GM23338 (cell line): ENCODE measurements at regions not wholly inside any gene's neighbourhood (a gene's known extent, or its start where the extent isn't known, plus 50 kb on each side); places are given as distances from the start of the nearest gene placed in this dataset.

Experiments used
- ATAC-seq: fragments of 200-7000 bp; cut with Tn5 transposase; 3 replicates; pipeline ENCODE4 v1.9.1; 2020
- DNase-seq: peaks from one replicate; pipeline ENCODE4 v3.0.0-alpha.2; 2015; ENCODE audit warnings: low spot score
- H2AFZ ChIP-seq: fragments of 200-600 bp; sonication (generic); 2 replicates; pipeline ENCODE4 v1.8.0; 2016; ENCODE audit warnings: antibody characterized with exemption, mild to moderate bottlenecking, moderate library complexity
- H3F3A ChIP-seq: fragments of 200-600 bp; sonication (generic); replicated peaks from 2 replicates; pipeline ENCODE4 v1.8.0; 2017; ENCODE audit warnings: antibody characterized with exemption, mixed run types, low read depth
- H3K27ac ChIP-seq: fragments of 200-600 bp; sonication (generic); 2 replicates; pipeline ENCODE4 v1.6.1; 2016; ENCODE audit warnings: low read depth
- H3K27me3 ChIP-seq: fragments of 200-600 bp; sonication (generic); 2 replicates; pipeline ENCODE4 v1.8.0; 2016; ENCODE audit warnings: mild to moderate bottlenecking, mixed run types, moderate library complexity; ENCODE audit not compliant: insufficient read depth
- H3K36me3 ChIP-seq: fragments of 200-600 bp; sonication (generic); 2 replicates; pipeline ENCODE4 v1.8.0; 2016; ENCODE audit warnings: mild to moderate bottlenecking; ENCODE audit not compliant: insufficient read depth
- H3K4me1 ChIP-seq: fragments of 200-600 bp; sonication (generic); 2 replicates; pipeline ENCODE4 v1.8.0; 2016; ENCODE audit warnings: mild to moderate bottlenecking, moderate library complexity; ENCODE audit not compliant: insufficient read depth
- H3K4me2 ChIP-seq: fragments of 200-600 bp; sonication (generic); 2 replicates; pipeline ENCODE4 v1.7.1; 2017; ENCODE audit warnings: mixed run types
- H3K4me3 ChIP-seq: fragments of 200-600 bp; sonication (generic); 2 replicates; pipeline ENCODE4 v1.6.1; 2016; ENCODE audit warnings: mixed run types
- H3K79me2 ChIP-seq: fragments of 200-600 bp; sonication (generic); replicated peaks from 2 replicates; pipeline ENCODE4 v1.8.0; 2017; ENCODE audit warnings: mild to moderate bottlenecking; ENCODE audit not compliant: insufficient read depth
- H3K9me2 ChIP-seq: fragments of 200-600 bp; sonication (generic); 2 replicates; pipeline ENCODE4 v1.8.0; 2017; ENCODE audit not compliant: insufficient read depth
- H4K20me1 ChIP-seq: fragments of 200-600 bp; sonication (generic); replicated peaks from 2 replicates; pipeline ENCODE4 v1.8.0; 2017; ENCODE audit warnings: mild to moderate bottlenecking; ENCODE audit not compliant: insufficient read depth
- H3K27ac Mint-ChIP-seq: 2 replicates; pipeline ENCODE4 v1.8.0; 2020; ENCODE audit warnings: inconsistent platforms, mild to moderate bottlenecking, moderate library complexity, mixed read lengths
- H3K27me3 Mint-ChIP-seq: 3 replicates; pipeline ENCODE4 v1.8.0; 2022; ENCODE audit warnings: low read depth, mild to moderate bottlenecking, moderate library complexity, mixed read lengths, inconsistent platforms; ENCODE audit not compliant: insufficient read depth, poor library complexity
- H3K36me3 Mint-ChIP-seq: 3 replicates; pipeline ENCODE4 v1.8.0; 2021; ENCODE audit warnings: low read depth, mild to moderate bottlenecking, inconsistent platforms, moderate library complexity, mixed read lengths
- H3K4me1 Mint-ChIP-seq: 3 replicates; pipeline ENCODE4 v1.8.0; 2020; ENCODE audit warnings: mild to moderate bottlenecking, inconsistent platforms, mixed read lengths
- H3K4me3 Mint-ChIP-seq: 3 replicates; pipeline ENCODE4 v1.8.0; 2021; ENCODE audit warnings: moderate library complexity, mild to moderate bottlenecking, inconsistent platforms, mixed read lengths
- H3K9me3 Mint-ChIP-seq: 3 replicates; pipeline ENCODE4 v1.8.0; 2020; ENCODE audit warnings: moderate library complexity, mild to moderate bottlenecking, inconsistent platforms, mixed read lengths
- CREB1 ChIP-seq: fragments of 250-450 bp; sonication (Bioruptor Pico); IDR thresholded peaks from 2 replicates; pipeline ENCODE4 v1.5.0; 2020; ENCODE audit warnings: low read depth, mild to moderate bottlenecking, moderate library complexity
- EZH2 ChIP-seq: fragments of 200-600 bp; sonication (generic); IDR thresholded peaks from one replicate; pipeline ENCODE4 v1.8.0; 2017; ENCODE audit warnings: antibody characterized with exemption, mild to moderate bottlenecking, low read depth; ENCODE audit not compliant: unreplicated experiment
- EZH2phosphoT487 ChIP-seq: fragments of 200-600 bp; sonication (generic); IDR thresholded peaks from one replicate; pipeline ENCODE4 v1.8.1; 2018; ENCODE audit warnings: antibody characterized with exemption; ENCODE audit not compliant: unreplicated experiment
- JUNB ChIP-seq: IDR thresholded peaks from one replicate; pipeline ENCODE4 v1.6.1; 2016; ENCODE audit warnings: antibody characterized with exemption; ENCODE audit not compliant: unreplicated experiment
- POLR2AphosphoS5 ChIP-seq: IDR thresholded peaks from 2 replicates; pipeline ENCODE4 v1.6.1; 2016; ENCODE audit warnings: antibody characterized with exemption, low read depth
- STAT1 ChIP-seq: IDR thresholded peaks from one replicate; pipeline ENCODE4 v1.6.1; 2016; ENCODE audit warnings: antibody characterized with exemption; ENCODE audit not compliant: unreplicated experiment
- ZNF114 ChIP-seq: fragments of 250-450 bp; sonication (Bioruptor Pico); IDR thresholded peaks from 2 replicates; pipeline ENCODE4 v1.5.0; 2020; ENCODE audit warnings: mild to moderate bottlenecking, moderate library complexity
- ZNF331 ChIP-seq: fragments of 250-450 bp; sonication (Bioruptor Pico); IDR thresholded peaks from 2 replicates; pipeline ENCODE4 v1.5.0; 2020; ENCODE audit warnings: low read depth, mild to moderate bottlenecking, moderate library complexity
- TF ChIP-seq, protein P1 (sequence below): IDR thresholded peaks from one replicate; pipeline ENCODE4 v1.6.1; 2018; ENCODE audit warnings: antibody characterized with exemption; ENCODE audit not compliant: unreplicated experiment
- TF ChIP-seq, protein P2 (sequence below), 2 experiments: fragments of 200-600 bp in 1 of 2; sonication (generic) in 1 of 2; conservative IDR thresholded peaks; 2 replicates each; pipeline versions ENCODE4 v1.5.1 to v1.6.1; 2016 to 2017; ENCODE audit warnings: antibody characterized with exemption in 2 of 2, low read depth in 2 of 2, mild to moderate bottlenecking in 2 of 2, moderate library complexity in 1 of 2

DNA sequence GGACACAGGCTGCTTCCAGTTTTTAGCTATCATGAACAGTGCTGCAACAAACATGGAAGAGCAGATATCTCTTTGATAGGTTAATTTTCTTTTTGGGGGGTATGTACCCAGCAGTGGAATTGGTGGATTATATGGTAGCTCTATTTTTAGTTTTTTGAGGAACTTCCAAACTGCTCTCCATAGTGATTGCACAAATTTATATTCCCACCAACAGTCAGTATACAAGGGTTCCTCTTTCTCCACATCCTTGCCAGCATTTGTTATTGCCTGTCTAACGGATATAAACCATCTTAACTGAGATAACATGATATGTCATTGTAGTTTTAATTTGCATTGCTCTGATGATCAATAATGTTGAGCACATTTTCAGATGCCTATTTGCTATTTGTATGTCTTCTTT, 237.6 kb downstream of the MMUT start (continued):
- TF ChIP-seq, protein P1, sequence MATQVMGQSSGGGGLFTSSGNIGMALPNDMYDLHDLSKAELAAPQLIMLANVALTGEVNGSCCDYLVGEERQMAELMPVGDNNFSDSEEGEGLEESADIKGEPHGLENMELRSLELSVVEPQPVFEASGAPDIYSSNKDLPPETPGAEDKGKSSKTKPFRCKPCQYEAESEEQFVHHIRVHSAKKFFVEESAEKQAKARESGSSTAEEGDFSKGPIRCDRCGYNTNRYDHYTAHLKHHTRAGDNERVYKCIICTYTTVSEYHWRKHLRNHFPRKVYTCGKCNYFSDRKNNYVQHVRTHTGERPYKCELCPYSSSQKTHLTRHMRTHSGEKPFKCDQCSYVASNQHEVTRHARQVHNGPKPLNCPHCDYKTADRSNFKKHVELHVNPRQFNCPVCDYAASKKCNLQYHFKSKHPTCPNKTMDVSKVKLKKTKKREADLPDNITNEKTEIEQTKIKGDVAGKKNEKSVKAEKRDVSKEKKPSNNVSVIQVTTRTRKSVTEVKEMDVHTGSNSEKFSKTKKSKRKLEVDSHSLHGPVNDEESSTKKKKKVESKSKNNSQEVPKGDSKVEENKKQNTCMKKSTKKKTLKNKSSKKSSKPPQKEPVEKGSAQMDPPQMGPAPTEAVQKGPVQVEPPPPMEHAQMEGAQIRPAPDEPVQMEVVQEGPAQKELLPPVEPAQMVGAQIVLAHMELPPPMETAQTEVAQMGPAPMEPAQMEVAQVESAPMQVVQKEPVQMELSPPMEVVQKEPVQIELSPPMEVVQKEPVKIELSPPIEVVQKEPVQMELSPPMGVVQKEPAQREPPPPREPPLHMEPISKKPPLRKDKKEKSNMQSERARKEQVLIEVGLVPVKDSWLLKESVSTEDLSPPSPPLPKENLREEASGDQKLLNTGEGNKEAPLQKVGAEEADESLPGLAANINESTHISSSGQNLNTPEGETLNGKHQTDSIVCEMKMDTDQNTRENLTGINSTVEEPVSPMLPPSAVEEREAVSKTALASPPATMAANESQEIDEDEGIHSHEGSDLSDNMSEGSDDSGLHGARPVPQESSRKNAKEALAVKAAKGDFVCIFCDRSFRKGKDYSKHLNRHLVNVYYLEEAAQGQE: no peak
- no peak for TF ChIP-seq JUNB

DNA sequence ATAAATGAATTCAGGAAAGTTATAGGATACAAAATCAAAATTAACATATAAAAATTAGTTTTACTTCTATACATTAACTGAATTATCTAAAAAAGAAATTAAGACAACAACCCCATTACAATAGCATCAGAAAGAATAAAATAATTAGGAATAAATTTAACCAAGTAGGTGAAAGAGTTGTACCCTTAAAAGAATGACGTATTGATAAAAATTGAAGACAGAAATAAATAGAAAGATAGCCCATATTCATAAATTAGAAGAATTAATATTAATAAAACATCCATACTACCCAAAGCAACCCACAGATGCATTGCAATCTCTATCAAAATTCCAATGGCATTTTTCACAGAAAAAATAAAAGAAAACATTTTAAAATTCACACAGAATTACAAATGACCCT, 242.8 kb downstream of the MMUT start:
- Histone ChIP-seq H3K4me2 (no peak overlapping the region), H3F3A (no peaks in the 10 kb centered on the region), H4K20me1 (no peaks in the 10 kb centered on the region), H3K9me2 (no peaks in the 10 kb centered on the region), H3K4me1 (no peaks in the 10 kb centered on the region), H3K4me3 (no peak overlapping the region), H3K27me3 (no peaks in the 10 kb centered on the region), H3K27ac (no peak overlapping the region), H3K79me2 (no peaks in the 10 kb centered on the region), H3K36me3 (no peaks in the 10 kb centered on the region), H2AFZ (no peak overlapping the region)
- Mint-ChIP-seq H3K9me3 (peaks cover 12% of the 10 kb centered on the region), H3K27me3 (no peaks in the 10 kb centered on the region), H3K27ac (no peak overlapping the region), H3K36me3 (peaks cover 5% of the 10 kb centered on the region; the same call in 2 of the 3 replicates), H3K4me3 (no peak overlapping the region), H3K4me1 (no peaks in the 10 kb centered on the region)
- ATAC-seq: no peak
- DNase-seq: no peak
- TF ChIP-seq EZH2 (no peak), STAT1 (no peak), JUNB (no peak), EZH2phosphoT487 (no peak), POLR2AphosphoS5 (no peak), ZNF331 (CRISPR knock-in tag) (no peak), ZNF114 (no peak), CREB1 (CRISPR knock-in tag) (no peak)
- TF ChIP-seq, protein P1: no peak
- TF ChIP-seq, protein P2, sequence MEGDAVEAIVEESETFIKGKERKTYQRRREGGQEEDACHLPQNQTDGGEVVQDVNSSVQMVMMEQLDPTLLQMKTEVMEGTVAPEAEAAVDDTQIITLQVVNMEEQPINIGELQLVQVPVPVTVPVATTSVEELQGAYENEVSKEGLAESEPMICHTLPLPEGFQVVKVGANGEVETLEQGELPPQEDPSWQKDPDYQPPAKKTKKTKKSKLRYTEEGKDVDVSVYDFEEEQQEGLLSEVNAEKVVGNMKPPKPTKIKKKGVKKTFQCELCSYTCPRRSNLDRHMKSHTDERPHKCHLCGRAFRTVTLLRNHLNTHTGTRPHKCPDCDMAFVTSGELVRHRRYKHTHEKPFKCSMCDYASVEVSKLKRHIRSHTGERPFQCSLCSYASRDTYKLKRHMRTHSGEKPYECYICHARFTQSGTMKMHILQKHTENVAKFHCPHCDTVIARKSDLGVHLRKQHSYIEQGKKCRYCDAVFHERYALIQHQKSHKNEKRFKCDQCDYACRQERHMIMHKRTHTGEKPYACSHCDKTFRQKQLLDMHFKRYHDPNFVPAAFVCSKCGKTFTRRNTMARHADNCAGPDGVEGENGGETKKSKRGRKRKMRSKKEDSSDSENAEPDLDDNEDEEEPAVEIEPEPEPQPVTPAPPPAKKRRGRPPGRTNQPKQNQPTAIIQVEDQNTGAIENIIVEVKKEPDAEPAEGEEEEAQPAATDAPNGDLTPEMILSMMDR (conservative IDR thresholded peaks at IDR 0.05; ENCODE audit: low read depth in 2 of 2): no peak
